GM19455 (cell line): ENCODE measurements at regions not wholly inside any gene's neighbourhood (a gene's known extent, or its start where the extent isn't known, plus 50 kb on each side); places are given as distances from the start of the nearest gene placed in this dataset.

Source experiments
- ATAC-seq: cut with Tn5 transposase; IDR thresholded peaks from one replicate; pipeline ENCODE4 v1.9.1; 2021; ENCODE audit not compliant: unreplicated experiment

DNA sequence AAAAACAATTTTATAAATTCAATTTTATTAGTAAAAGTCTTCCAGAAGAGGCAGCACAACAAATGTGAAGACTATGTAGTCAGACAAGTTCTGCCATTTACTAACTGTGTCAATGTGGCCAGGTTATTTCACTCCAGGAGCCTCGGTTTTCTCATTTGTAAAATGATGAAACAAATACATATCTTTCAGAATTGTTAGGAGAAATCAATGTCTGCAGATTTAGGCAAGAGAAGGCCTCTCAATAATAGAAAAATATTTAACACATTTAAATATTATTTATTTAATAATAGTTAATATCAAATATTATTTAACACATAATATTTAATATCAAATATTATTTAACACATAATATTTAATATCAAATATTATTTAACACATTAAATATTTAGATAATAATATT, 75.6 kb upstream of the PTGFR start:
- ATAC-seq, result no peak

GRCh38 chr1:78419309-78419708, 71.5 kb upstream of the PTGFR start:
- no peak for ATAC-seq

- no peak for ATAC-seq
These were observed 70.6 kb upstream of the PTGFR start for GRCh38 chr1:78420181-78420580.

DNA sequence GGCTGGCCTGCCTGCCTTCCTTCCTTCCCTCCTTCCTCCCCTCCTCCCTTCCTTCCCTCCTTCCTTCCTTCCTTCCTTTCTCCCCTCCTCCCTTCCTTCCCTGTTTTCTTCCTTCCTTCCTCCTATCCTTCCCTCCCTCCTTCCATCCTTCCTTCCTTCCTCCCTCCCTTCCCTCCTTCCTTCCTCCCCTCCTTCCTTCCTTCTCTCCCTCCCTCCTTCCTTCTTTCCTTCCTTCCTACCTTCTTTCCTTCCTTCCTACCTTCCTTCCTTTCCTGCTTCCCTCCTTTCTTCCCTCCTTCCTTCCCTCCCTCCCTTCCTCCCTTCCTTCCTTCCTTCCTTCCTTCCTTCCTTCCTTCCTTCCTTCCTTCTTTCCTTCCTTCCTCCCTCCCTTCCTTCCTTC, 70.1 kb upstream of the PTGFR start:
- no peak for ATAC-seq

- ATAC-seq, result no peak
These were observed 66.1 kb upstream of the PTGFR start for GRCh38 chr1:78424720-78425119.

DNA sequence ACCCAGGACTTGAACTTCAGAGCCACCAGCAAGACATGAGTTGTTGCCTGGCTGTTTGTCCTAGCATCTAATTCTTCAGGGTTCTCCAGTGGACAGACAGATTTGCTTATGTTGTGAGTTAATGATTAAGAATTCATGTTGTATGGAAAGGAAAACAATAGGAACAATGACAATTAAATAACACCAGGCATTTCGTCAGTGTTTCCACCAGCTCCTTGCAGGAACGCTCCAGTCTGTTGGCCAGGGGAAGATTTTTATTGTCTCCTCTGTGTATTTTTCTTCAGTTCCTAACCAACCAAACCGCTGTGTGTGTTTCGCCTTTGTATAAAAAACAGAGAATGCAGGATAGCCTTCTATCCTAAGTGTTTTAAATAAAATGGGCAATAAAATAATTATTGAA, 64.4 kb upstream of the PTGFR start:
- no peak for ATAC-seq

- ATAC-seq, result no peak
These were observed 63.3 kb upstream of the PTGFR start for GRCh38 chr1:78427506-78427905.

- no peak for ATAC-seq
These were observed 58.8 kb upstream of the PTGFR start for GRCh38 chr1:78432016-78432415.

GRCh38 chr1:78434351-78434750, 56.4 kb upstream of the PTGFR start:
- ATAC-seq, result no peak

DNA sequence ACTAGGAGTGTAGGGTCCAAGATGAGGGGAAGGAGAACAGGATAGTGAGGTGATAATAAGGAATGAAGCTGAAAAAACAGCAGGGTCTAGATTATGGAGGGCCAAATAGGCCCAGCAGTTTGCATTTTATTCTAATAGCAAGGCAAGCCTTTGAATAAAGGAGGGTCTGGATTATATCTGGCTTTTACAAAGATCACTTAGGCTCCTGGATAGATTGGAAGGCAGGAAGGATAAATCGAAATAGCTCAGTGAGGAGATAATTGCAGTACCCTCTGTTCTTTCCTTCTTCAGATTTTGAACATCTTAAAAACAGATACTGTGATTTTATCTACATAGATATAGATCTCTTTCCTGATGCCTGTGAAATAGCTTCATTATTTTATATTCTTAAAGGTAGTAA, 53.8 kb upstream of the PTGFR start:
- no peak for ATAC-seq

- no peak for ATAC-seq
These were observed 53.4 kb upstream of the PTGFR start for GRCh38 chr1:78437396-78437795.

GRCh38 chr1:78437941-78438340, 52.8 kb upstream of the PTGFR start:
- no peak for ATAC-seq

- no peak for ATAC-seq
These were observed 50.4 kb upstream of the PTGFR start for GRCh38 chr1:78440381-78440793.
